Left renal pelvis (tissue), 4 donors: ENCODE measurements at regions not wholly inside any gene's neighbourhood (a gene's known extent, or its start where the extent isn't known, plus 50 kb on each side); places are given as distances from the start of the nearest gene placed in this dataset.

Experiments used
- DNase-seq, 4 donors: peaks; one replicate each; pipeline ENCODE4 v3.0.0-alpha.2; 2013; ENCODE audit warnings: low read depth in 4 of 4, low spot score in 3 of 4

DNA sequence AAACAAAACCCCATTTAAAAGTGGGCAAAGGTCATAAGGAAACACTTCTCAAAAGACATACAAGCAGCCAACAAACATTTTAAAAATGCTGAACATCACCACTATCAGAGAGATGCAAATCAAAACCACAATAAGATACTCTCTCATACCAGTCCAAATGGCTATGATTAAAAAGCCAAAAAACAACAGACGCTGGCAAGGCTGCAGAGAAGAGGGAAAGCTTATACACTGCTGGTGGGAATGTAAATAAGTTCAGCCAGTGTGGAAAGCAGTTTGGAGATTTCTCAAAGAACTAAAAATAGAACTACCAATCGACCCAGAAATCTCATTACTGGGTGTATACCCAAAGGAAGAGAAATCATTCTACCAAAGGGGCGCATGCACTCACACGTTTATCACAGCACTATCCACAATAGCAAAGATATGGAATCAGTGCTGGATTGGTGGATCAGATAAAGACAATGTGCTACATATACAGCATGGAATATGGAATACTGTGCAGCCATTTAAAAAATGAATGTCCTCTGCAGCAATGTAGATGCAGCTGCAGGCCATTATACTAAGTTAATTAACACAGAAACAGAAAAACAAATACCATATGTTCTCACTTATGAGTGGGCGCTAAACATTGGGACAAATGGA is 102.1 kb upstream of the DAAM1 start:
- DNase-seq = no peak

DNA sequence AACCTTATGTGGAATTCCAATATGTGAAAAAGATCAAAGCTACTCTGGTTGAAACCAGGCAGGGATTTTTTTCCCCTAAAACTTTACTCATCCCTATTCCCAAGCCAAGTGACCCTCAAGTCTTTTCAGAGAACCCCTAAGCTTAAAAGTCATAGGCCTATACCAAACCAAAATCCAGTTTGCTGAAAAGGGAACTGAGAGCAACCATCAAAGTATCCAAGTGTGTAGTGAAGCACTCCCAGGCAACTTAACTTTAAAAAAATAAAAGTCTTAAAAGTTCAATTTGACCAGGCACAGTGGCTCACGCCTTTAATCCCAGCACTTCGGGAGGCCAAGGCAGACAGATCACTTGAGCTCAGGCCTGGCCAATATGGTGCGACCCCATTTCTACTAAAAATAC is 101.2 kb upstream of the DAAM1 start:
- no peak for DNase-seq

DNA sequence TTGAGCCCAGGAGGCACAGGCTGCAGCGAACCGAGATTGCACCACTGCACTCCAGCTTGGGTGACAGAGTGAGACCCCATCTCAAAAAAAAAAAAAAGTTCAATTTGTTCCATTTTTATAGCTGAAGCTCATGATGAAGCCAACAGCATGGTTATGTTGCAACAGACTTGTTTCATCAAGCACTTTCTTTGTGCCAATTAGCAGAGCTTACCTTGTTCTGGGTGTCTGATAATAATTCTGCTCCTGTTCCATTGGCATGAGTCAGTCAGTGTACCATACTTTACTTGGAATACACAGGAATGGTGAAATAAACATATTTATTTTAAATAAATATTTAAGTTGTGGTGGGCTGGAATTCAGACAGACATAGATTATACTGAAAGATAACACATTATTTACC is 100.8 kb upstream of the DAAM1 start:
- DNase-seq = no peak

DNA sequence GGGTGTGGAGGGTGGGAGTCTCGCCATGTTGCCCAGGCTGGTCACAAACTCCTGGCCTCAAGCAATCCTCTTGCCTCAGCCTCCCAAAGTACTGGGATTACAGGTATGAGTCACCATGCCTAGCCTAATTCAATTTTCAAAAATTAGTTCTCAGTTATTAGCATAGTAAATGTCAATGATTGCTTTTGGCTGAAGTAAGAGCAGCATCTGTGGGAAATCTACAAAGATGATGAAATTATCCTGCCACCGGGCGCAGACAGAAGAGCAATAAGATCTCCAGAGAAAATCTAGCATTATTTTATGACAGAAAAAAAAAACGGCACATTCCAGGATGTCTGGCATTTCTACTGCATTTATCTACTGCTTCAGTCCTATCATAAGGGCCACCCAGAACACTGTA is 97.9 kb upstream of the DAAM1 start:
- no peak for DNase-seq

DNA sequence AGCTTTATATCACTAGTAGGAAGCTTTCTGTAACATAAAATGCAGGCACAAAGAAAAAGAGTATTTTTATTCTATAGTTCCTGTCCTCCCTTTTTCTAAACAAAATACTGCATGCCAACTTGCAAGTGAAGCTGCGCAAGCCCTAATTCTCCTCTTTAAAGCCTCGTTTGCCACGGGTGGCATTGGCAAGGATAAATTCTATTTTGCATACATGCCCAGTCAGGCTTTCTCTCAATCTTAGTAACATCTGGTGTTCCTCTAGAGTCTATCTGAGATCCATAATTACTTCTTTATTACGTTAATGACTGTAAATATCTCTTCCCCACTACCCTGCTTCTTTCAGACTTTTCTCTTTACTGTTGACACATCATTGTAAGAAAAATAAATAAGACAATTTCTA is 97.1 kb upstream of the DAAM1 start:
- DNase-seq = no peak

DNA sequence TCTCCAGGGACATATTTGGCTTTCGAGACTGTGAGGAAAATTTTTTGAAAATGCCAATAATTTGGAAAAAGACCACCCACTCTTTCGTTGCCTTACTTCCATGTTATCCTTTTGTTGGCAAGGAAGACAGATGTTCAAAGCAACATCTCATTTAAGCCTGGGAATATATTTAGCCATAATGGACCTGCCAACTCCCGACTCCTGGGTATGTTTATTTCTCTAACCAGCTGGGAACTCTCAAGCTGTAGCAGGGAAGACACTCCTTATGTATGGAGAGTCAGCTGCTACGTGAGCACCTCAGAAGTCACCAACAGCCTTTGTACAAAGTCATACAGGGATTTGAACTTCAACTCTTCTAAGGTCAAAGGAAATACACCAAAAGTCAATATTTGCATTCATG is 96.5 kb upstream of the DAAM1 start:
- DNase-seq = no peak

DNA sequence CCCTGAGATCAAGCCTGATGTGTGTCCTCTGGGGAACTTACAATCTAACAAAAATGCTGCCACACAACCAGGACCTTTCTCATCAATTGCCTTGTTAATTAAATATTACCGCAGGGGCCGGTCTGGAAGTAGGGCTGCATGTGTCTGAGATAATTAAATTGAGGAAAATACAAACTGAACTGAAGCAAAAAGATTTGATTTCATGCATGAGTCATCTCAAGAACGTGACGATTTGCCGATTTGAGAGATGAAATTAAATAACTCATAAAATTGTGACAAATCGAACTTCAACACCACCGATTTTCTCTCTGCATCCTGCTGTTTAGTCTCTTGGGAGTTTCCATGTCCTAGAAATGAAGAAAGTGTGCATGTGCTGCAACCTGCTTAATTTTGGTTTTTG is 94.6 kb upstream of the DAAM1 start:
- no peak for DNase-seq

DNA sequence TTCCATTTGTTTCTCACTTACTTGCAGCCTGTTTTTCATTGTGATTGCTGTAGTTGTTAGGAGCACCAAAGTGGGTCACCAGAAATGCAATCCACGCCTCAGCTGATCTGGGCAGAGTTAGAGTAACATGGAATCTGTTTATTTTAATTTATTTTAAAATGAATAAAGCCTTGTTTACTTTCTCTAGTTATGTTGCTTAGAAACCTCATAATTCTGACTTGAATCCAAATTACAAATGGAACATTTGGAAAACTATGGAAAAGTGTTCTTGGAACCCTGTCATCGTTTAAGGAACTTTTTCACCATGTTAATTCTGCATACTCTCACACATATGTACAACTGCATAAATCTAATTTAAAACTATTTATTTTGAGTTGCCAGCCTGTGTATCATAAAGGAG is 92.2 kb upstream of the DAAM1 start:
- no peak for DNase-seq

DNA sequence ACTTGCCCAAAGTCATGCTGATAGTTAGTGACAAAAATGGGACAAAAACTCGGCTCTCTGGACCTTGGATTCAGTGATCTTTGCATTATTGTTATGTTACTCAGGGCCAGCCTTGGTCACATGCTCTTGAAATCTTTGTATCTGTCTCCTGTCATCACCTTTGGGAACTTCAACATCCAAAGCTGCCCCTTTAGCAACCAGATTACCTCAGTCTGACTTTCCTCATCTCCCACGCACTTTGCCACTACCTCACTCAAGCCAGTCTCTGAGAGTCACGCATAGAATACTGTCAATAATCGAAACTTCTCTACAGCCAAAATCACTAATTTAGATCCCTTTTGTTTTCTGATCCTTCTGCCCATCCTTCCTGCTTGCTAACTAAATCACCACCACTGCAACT is 90.8 kb upstream of the DAAM1 start:
- no peak for DNase-seq

DNA sequence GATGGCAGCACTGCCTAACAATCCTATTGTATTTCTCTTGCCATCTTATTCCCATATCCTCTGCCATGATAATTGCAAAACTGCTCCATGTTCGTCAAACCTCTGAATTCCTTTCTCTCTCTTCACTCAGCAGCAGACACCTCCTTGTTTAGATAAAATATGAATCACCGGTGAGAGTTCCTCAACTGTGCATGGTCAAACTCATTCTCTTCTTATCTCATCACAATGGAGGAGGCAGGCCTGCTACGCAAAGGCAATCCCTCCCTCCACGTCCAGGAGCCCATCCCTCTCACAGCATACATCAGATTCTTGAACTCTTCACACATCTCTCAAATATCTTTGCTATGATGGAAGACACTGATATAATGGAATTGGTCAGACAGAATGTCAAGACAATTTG is 90.1 kb upstream of the DAAM1 start:
- DNase-seq = no peak

DNA sequence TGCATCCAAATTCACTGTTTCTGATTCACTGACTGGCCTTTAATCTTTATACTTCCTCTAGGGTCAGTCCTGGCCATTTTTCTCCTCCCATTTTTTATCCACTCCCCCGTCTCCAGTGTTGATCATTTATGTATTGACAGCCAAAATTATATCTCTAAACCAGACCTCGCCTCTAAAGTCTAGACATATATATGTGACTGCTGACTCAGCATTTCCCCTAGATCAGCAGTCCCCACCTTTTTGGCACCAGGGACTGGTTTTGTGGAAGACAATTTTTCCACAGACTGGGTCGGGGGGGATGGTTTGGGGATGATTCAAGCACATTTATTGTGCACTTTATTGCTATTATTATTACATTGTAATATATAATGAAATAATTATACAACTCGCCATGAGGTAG is 88.3 kb upstream of the DAAM1 start:
- no peak for DNase-seq

DNA sequence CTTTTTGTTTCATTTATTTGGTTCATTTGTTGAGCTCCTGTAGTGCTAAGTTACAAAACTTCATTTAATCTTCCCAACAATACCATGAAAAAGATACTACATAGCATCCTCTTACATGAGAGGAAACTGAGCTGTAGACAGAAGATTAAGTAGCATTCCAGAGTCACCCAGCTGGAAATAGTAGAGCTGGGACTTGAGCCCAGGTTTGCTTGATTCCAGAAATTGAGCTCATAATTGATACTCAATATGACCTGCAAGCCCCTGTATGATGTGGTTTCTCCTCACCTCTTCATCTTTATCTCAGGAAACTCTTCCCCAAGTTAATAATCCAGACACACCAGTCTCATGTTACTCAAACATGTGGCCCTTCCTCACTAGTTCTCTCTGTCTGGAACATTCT is 87.0 kb upstream of the DAAM1 start:
- DNase-seq = no peak

DNA sequence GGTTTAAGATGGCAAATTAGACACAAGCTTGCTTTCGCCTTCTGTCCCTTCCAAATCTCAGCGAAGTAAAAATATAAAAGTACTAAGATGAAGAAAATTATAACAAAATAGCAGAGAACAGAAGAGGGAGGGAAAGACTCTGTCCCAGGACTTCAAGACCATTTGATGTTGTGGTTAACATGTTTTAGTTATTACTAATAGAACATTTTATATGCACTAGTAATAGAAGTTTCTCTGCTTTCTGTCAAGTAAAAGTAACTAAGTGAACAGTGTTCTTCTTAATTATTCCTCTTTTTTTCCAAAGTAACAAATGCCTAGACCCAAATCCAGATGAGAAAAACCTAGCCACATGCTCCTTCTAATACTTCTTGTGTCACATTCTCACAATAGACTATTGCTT is 85.1 kb upstream of the DAAM1 start:
- no peak for DNase-seq

DNA sequence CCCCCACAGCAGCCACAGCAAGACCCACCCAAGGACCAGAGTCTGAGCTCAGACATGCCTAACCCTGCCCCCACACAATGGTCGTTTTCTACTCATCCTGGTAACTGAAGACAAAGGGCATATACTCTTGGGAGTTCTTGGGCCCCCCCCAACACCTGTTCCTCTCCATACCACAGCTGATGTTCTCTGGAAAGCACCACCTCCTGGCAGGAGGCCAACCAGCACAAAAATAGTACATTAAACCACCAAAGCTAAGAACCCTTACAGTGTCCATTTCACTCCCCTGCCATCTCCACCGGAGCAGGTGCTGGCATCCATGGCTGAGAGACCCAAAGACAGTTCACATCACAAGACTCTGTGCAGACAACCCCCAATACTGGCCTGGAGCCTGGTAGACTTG is 80.6 kb upstream of the DAAM1 start:
- no peak for DNase-seq

DNA sequence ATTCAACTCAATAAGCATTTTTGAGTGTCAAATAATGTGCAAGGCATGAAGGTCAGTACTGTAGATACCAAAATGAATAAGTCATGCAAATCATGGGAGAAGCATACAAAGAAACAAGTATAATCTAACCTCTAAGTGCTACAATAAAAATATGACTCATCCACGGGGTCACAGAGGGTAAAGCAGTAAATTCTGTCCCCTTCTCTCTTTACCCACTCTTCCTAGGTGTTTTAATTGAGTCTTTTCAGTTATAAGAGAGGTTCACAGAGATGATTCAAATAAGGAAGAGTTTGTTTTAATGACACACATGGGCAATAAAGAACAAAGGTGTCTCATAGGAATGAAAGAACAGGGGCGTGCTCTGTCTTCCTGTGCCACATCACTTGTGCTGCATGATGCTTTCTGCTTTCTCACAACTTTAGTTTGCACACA is 71.5 kb upstream of the DAAM1 start:
- no peak for DNase-seq

DNA sequence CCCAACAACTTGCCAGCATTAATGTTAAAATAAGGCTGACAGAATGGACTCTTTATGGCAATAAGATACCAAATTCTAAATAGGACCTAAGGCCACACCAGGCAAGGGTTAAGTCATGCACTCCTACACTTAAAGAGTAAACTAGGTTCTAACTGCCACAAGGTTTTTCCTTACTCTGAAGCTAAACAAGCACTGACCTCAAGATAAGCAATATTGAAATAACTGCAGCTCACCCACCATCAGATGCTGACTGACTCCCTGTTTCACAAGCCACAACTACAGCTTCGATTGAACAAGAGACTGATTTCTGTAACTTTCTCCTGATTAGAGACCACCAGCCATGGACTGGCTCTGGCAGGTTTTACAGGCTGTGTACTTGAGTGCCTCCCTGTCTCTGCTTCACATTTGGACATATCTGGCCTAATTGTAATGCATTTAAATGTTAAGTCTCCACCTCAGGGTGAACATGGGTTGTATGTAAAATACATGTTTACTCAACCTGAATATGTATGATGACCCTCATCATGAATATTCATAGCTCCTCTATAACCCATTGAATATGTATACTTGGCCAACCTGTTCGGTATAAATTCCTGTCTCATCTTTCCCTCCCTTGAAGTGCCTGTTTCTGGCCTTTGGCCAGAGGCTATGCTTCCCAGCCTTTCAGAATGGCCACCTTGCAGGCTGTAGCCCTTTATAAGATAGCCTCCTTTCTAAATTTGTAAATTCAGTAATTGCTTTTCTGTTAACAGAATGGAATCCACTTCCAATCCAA is 70.5 kb upstream of the DAAM1 start:
- no peak for DNase-seq

DNA sequence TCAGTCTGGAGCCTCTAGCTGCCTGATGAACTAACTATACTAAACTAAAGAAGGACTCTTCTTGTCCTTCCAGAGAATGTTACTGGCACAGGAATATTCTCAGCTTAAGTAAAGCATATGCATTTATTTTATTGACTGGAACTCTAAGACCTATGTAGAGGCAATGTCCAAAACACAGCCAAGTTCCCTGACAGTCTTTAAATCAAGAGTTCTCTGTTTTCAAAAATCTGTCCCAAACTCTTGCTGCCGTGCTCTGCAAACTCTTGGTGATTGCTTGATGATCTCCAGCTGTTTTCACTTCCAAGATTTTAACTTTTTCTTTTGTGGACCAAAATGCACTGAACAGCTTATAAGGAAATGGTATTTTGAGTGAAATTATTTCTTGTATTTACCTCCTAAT is 67.5 kb upstream of the DAAM1 start:
- DNase-seq = peak in 2 of 4 donors; percentile 39 to 56

DNA sequence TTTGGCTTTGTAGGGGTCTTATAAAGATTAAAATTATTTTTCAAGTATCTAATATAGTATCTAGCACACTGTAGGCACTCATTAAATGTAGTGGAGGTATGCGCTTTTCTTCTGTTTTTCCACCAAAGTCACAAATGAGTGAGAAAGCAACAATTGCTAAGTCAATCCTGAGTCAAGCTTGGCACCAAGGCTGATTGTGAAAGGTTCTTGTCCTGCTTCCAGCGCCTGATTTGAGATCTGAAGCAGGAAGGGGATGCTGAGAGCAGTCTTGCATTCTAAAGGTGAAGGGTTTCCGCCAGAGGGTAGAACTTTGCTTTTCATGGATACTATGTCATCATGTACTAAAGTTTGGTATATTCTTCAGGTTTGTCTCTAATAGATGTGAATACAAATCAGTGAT is 64.9 kb upstream of the DAAM1 start:
- DNase-seq = no peak

DNA sequence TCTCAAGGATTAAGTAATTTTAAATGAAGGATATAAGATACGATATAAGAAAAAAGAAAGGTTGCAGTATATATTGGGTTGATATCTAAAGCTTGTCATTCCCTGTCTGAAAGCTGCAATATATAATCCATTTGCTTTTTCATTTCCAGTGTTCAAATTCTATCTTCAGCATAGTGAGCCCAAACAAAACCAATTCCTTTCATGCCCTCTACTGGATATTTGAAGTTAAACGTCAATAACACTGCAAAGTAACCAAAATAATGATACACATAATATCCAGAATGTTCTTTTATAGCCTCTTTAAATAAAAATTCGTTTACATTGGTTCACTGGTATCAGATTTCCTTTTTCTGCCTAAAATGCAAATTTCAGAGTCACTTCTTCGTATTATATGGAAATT is 64.5 kb upstream of the DAAM1 start:
- DNase-seq = no peak

DNA sequence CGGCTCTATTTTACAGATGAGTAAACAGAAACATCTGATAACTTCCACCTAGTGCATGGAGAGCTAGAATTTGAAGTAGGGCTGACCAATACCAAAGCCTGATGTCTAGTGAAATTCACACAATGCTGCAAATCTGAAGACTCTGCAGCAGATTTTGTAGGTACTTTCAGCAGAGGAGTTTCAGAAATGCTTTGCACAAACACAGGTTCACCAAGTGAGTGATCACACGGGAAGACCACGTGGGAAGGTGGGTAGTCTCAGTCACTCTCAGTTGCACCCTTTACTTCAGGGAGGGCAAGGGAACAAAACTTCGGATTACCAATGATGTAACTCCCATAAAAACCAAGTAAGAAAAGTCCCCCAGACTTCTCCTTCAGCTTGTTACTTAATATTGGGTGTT is 63.3 kb upstream of the DAAM1 start:
- DNase-seq = no peak

DNA sequence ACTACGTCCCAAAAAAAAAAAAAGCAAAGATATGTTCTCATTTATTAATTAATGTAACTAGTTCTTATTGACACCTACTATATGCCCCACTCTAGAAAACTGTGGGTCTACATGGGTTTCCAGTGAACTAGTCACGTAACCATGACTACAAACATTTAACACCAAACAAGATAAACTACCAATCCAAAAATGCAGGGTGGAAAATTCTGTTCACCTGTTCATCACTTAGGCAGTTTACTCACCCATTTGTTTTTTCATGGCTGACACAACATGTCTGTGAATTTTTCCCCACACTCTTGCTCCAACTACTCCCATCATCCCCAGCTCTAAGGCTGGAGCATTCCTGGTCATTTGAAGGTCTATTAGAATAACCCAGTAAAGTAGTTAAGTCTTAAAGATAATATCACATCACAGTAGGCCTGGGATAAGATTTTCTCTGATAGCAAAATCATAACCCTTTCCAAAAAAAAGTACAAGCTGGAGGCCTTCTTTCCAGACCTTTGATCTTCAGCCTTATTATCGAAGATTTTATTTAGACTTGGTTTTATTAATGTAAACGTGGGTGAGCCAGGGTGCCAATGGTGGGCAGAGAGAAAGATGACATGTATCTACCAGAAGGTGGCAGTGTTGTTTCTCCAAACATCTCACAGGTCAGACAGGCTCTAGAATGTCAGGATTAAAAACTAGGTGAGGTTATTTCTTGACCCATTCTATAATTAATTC is 61.6 kb upstream of the DAAM1 start:
- DNase-seq = no peak

DNA sequence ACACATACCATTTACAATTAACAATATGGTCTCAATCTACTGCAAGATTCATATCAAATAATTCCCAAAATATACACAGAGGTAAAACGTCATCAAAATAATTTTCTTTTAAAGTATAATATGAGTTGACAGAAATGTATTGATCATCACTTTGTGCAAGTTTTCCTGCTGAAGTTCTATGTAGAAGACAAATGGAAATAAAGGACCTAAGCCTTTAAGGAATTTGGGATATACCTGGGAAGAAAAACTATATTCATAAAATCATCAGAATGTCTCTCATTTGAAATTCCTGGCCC is 61.1 kb upstream of the DAAM1 start:
- DNase-seq = no peak
